B cell (primary cell): ENCODE measurements at regions not wholly inside any gene's neighbourhood (a gene's known extent, or its start where the extent isn't known, plus 50 kb on each side); places are given as distances from the start of the nearest gene placed in this dataset.

Experiments
- EZH2 ChIP-seq: IDR thresholded peaks from 2 replicates; pipeline ENCODE4 v1.6.1; 2012; ENCODE audit warnings: borderline replicate concordance, low read depth, mild to moderate bottlenecking, moderate library complexity, low read length; ENCODE audit not compliant: insufficient read depth, poor library complexity, severe bottlenecking
- TF ChIP-seq, protein P1 (sequence below): fragments of 200-600 bp; IDR thresholded peaks from one replicate; pipeline ENCODE4 v1.8.0; 2022; ENCODE audit warnings: antibody characterized with exemption, mild to moderate bottlenecking

DNA sequence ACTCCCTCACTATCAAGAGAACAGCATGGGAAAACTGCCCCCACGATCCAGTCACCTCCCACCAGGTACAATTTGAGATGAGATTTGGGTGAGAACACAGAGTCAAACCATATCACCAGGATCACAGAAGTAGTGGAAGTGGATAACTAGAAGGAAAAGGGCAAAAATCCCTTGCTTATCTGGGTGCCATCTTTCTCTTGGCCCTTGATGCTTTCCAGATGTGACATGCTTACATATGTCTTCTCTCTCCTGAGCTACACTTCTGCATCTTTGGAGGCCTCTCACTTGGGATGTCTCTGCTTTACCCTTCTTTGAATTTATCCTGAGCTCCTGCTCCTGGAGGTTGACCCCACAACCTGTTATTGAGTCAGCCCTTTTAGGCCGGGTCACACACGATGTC lies 57.6 kb upstream of the APOBEC4 start:
- TF ChIP-seq, protein P1, sequence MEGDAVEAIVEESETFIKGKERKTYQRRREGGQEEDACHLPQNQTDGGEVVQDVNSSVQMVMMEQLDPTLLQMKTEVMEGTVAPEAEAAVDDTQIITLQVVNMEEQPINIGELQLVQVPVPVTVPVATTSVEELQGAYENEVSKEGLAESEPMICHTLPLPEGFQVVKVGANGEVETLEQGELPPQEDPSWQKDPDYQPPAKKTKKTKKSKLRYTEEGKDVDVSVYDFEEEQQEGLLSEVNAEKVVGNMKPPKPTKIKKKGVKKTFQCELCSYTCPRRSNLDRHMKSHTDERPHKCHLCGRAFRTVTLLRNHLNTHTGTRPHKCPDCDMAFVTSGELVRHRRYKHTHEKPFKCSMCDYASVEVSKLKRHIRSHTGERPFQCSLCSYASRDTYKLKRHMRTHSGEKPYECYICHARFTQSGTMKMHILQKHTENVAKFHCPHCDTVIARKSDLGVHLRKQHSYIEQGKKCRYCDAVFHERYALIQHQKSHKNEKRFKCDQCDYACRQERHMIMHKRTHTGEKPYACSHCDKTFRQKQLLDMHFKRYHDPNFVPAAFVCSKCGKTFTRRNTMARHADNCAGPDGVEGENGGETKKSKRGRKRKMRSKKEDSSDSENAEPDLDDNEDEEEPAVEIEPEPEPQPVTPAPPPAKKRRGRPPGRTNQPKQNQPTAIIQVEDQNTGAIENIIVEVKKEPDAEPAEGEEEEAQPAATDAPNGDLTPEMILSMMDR = no peak
- TF ChIP-seq EZH2 = no peak
